Epidermal melanocyte (primary cell): ENCODE measurements at regions not wholly inside any gene's neighbourhood (a gene's known extent, or its start where the extent isn't known, plus 50 kb on each side); places are given as distances from the start of the nearest gene placed in this dataset.
"Not testable (repeated sequence)": the region's sequence is repeated elsewhere in the genome, so short reads cannot be mapped to it uniquely, and the experiment has no call there.

Experiments
- DNase-seq: peaks from one replicate; pipeline ENCODE4 v3.0.0; 2011; ENCODE audit warnings: low spot score; ENCODE audit not compliant: insufficient read length

DNA sequence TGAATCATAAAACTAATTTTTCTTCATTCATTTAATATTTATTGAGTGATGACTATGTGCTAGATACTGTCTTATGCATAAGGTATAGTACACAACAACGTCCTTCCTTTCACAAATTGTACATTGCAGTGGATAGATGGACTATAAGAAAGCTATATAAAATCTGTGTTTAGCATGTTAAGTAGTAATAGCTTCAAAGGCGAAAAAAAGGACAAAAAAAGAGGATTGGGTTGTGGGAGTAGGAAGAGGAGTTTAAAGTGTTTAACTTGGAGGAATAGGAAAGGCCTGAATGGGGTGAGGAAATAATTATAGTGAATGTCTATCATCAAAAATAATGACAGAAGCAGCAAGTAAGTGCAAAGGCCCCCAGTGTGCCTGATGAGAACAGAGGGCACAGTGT is 565.4 kb upstream of the LUZP2 start:
- DNase-seq: no peak

DNA sequence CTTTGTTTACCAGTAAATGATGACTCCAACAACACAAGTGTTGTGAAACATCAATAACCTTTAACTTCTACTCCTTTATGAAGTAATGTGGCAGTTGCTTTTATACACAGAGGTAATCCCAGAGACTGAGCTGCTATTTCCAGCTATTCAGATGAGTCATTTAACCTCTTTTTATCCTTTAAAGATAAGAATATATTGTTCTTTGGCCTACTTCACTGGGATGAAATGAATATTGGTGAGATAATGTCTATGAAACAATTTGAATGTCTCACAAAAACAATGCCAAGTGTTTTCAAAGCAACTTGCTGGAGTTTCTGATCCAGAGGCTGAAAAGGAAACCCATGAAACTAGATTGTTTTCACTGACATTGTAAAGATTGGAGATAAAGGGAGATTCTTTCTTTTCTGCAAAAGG is 564.4 kb upstream of the LUZP2 start:
- DNase-seq: no peak

DNA sequence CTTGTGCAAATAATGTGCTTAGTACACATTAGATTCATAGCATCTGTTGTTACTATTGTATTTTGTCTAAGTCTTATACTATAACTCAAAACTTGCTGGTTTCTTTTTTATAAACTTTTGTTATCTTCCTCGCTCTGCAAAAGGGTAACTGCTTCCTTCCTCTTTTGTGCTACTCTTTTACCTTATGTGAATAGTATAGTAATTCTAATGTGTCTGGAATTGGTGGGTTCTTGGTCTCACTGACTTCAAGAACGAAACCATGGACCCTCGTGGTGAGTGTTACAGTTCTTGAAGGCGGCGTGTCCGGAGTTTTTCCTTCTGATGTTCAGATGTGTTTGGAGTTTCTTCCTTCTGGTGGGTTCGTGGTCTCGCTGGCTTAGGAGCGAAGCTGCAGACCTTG is 563.1 kb upstream of the LUZP2 start:
- DNase-seq: no peak

DNA sequence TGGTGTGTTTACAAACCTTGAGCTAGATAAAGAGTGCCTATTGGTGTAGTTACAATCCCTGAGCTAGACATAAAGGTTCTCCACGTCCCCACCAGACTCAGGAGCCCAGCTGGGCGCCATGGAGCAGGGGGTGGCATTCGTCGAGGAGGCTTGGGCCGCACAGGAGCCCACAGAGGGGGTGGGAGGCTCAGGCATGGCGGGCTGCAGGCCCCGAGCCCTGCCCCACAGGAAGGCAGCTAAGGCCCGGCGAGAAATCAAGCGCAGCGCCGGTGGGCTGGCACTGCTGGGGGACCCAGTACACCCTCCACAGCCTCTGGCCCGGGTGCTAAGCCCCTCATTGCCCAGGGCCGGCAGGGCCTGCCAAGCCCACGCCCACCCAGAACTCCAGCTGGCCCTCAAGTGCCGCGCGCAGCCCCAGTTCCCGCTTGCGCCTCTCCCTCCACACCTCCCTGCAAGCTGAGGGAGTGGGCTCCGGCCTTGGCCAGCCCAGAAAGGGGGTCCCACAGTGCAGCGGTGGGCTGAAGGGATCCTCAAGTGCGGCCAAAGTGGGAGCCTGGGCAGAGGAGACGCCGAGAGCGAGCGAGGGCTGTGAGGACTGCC is 562.1 kb upstream of the LUZP2 start:
- not testable (repeated sequence) for DNase-seq

- DNase-seq: not testable (repeated sequence)
These were observed 554.6 kb upstream of the LUZP2 start for GRCh38 chr11:23942117-23942815.

DNA sequence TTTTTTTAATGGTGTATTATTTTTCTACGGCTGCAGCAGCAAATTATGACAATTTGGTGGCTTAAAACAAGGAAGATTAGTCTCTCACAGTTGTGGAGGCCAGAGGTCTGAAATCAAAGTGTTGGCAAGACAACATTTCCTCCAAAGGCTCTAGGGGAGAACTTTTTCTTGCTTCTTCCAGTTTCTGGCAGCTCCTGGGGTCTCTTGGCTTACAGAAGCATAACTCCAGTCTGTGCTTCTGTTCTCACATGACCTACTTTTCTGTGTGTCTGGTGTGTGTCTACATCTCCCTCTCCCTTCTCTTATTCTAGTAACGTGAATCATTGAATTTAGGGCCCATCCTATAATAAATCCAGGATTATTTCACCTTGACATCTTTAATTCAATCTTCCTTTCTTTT is 551.9 kb upstream of the LUZP2 start:
- no peak for DNase-seq

GRCh38 chr11:23947883-23948282 is 549.0 kb upstream of the LUZP2 start:
- DNase-seq: no peak

DNA sequence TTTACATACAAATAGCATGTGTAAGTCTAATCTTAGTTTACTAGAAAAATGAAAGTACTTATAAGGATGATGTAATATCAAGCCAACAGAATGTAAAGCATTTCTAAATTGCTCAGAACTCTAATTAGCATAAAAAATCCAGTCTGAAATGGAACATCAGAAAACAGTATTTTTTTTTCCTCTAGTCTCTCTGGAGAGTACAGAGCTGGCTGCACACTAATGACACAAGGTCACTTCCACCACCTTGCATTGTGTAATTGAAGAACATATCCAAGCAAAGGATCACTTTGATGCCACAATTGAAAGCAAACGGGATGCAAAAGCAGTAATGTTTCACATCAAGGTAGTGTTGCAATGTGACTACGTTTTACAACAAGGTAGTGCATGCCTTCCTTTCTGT is 548.0 kb upstream of the LUZP2 start:
- DNase-seq: no peak

GRCh38 chr11:23953951-23954710 is 542.7 kb upstream of the LUZP2 start:
- DNase-seq: no peak

DNA sequence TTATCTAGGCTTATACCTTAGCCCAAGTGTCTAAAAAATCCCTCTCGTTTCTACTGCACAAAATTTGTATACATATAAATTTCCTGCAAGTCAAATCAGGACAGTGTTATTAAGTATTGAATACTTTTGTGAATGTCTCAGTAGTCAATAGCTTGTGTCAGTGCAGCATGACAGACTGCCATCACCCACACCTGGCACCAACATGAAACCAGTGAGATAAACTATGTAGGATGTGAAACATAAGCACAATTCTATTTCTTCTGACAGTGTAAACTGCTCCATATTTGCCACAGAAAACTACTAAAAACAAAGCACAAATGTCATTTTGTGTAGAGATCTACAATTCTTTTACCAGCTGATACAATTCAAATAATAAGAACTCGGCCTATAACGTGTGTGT is 542.1 kb upstream of the LUZP2 start:
- DNase-seq: no peak

- DNase-seq: no peak
These were observed 540.3 kb upstream of the LUZP2 start for GRCh38 chr11:23956586-23956985.

- DNase-seq: no peak
These were observed 539.5 kb upstream of the LUZP2 start for GRCh38 chr11:23957314-23957713.

DNA sequence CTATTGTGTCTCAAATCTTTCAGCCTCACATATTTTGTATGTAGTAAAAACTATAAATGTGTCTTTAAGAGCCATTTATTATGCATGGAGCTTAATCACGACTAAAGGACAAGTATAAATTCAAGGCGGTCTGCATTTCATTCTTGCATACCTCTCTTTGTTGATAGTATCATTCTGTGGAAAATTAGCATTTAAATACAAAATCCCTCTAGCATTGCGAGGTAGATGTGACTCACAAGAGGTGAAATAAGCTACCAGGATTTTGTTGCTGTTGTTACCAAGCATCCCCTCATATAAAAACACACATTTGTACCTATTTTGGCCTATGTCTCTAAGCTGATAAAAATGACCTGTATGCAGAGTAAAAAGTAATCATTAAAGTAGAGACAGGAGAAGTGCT is 537.4 kb upstream of the LUZP2 start:
- DNase-seq: no peak

DNA sequence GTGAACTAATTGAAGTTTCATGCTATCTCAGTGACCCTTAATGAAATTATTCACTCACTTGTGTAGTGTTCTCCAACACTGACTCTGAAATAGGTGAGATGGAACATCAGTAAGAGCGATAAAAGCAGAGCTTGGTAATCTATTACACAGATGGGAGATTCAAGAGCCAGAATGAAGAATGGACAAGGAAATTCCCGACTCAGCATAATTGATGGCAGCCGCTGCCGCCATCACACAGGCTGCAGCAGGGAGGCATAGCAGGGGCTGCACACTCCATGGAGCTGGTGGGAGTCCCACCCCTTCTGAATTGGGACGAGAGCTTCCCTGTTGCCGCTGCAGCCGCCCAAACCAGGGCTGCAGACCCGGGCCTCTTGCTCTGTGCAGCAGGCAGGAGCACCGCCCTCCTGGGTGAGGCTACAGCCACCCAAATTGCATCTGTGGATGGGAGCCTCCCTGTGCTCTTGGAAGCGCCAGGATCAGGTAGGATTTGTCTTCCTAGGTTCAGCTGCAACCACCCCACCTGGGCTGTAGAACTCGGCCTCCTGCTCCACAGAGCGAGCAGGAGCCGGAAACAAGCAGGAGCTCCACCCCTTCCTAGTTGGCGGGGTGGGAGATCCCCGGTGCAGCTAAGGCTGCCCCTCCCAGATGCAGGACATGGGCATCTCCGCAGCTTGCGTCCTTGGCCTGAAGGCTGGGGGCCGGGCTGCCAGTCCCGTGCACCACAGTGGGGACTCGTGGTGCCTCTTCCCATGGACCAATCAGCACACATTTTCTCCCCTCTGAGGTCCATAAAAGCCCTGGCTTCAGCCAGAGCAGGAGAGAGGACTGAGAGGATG is 535.1 kb upstream of the LUZP2 start:
- DNase-seq: no peak

DNA sequence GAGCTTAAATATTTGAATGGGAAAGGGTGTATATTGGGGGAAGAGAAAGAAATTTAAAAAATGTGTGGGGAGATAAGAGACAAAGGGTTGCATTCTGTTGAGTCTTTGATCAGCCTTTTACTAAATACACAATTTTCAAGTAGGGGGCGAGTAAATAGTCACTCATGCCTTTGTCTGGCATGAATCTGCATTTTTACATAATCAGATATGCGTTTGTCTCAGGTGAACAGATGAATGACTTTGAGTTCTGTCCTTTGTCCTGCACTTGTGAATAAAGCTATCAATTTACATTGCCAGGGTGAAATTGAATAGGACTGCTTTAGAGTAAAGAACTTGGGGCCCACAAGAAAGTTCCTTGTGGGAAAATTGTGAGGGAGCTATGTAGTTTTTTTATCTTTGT is 523.6 kb upstream of the LUZP2 start:
- DNase-seq: no peak

GRCh38 chr11:23974051-23974450 is 522.8 kb upstream of the LUZP2 start:
- no peak for DNase-seq

DNA sequence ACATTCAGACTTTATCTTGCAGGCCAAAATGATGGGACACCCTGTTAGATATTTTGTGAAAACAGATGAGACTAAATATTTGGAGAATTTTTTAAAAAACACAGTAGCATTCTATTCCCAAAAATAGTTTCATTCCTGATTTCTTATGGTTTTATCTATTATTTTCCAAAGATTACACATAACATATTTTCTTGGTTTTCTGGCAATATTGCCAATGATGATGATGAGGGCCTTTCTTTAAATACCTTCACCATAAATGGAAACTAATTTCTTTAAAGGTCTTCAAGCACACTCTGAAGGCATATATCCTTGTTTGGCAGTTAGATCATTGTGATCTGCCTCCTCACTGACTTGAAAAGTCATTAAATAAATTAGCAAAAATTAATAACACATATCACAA is 522.3 kb upstream of the LUZP2 start:
- no peak for DNase-seq

GRCh38 chr11:23976426-23976825 is 520.4 kb upstream of the LUZP2 start:
- no peak for DNase-seq

- no peak for DNase-seq
These were observed 520.0 kb upstream of the LUZP2 start for GRCh38 chr11:23976841-23977271.

DNA sequence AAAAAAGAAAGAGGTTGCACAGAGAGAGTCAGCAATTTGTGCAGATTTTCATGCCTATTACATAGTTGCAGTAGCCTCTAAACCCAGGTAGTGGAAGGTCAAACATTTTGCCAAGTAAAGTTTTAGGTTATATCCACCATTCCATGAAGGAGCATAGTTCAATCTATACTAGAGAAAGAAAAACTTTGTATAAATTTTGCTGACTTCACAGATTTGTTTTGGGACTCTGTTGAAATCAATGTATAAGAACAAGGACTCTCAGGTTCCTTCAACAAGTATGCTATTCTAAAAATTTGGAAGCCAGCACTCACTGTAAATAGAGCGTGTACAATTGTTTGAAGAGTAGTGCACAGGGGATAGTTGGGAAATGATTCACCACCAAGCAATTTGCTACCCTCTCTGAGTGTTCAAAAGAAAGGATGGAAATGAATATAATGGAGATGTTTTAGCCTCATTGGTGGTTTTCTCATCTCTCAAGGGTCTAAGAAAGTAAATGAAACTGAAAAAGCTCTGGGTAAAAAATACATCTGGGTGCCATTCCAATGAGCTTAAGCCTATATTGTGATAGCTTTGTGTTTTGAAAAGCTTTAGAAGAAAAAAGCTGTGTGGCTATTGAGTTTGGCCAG is 508.4 kb upstream of the LUZP2 start:
- no peak for DNase-seq
